K562 (cell line): ENCODE measurements at regions not wholly inside any gene's neighbourhood (a gene's known extent, or its start where the extent isn't known, plus 50 kb on each side); places are given as distances from the start of the nearest gene placed in this dataset.

ENCODE experiments used
- DEAF1 ChIP-seq: fragments of 450-650 bp; formaldehyde crosslinking; IDR thresholded peaks from 2 replicates; pipeline ENCODE4 v1.4.0; 2020; ENCODE audit warnings: mild to moderate bottlenecking, moderate library complexity
- REST ChIP-seq, 2 experiments: fragments of 450-650 bp; formaldehyde crosslinking in 1 of 2; IDR thresholded peaks; 2 replicates each; pipeline versions ENCODE4 v1.4.0 to v1.6.1; 2014 to 2020; ENCODE audit warnings: mild to moderate bottlenecking in 2 of 2, borderline replicate concordance in 1 of 2, low read depth in 1 of 2
- SPI1 ChIP-seq: IDR thresholded peaks from 2 replicates; pipeline ENCODE4 v1.6.1; 2011; ENCODE audit warnings: low read depth, low read length, control low read depth, borderline replicate concordance
- VEZF1 ChIP-seq: fragments of 200-800 bp; sonication (Bioruptor generic); IDR thresholded peaks from 2 replicates; pipeline ENCODE4 v1.6.1; 2017; ENCODE audit warnings: missing genetic modification characterization, missing compliant biosample characterization
- ZNF407 ChIP-seq: fragments of 450-650 bp; IDR thresholded peaks from 2 replicates; pipeline ENCODE4 v1.6.1; 2016; ENCODE audit warnings: low read depth
- ZNF444 ChIP-seq: fragments of 250-450 bp; sonication (Bioruptor Pico); IDR thresholded peaks from 2 replicates; pipeline ENCODE4 v1.4.0; 2020; ENCODE audit warnings: mild to moderate bottlenecking, moderate library complexity

GRCh38 chr6:166786704-166787293, 159.7 kb upstream of the RPS6KA2 start (continued):
- peak; percentile 83; the same call in 1 of the 2 replicates for TF ChIP-seq REST (IDR thresholded peaks at IDR 0.05; ENCODE audit: borderline replicate concordance)
- TF ChIP-seq REST (CRISPR knock-in tag; IDR thresholded peaks at IDR 0.05; ENCODE audit: low read depth): no peak
- TF ChIP-seq DEAF1: peak; percentile 92
- TF ChIP-seq VEZF1 (CRISPR knock-in tag): peak; percentile 38; the same call in 1 of the 2 replicates
- TF ChIP-seq ZNF407: no peak
- TF ChIP-seq SPI1: peak; percentile 61; the same call in 1 of the 2 replicates
- TF ChIP-seq ZNF444 (CRISPR knock-in tag): 0 out of 2 replicates have a peak, but pooled peaks have one; percentile 42
